Vagina (tissue), 2 donors: ENCODE measurements at regions not wholly inside any gene's neighbourhood (a gene's known extent, or its start where the extent isn't known, plus 50 kb on each side); places are given as distances from the start of the nearest gene placed in this dataset.
"Not testable (repeated sequence)": the region's sequence is repeated elsewhere in the genome, so short reads cannot be mapped to it uniquely, and the experiment has no call there.

Experiments used
- DNase-seq, 2 donors: peaks; one replicate each; pipeline ENCODE4 v3.0.0-alpha.2; 2017; ENCODE audit errors: extremely low spot score in 2 of 2
- H3K27ac ChIP-seq: fragments of 200-600 bp; sonication (generic); one replicate; pipeline ENCODE4 v1.5.1; 2019
- H3K27me3 ChIP-seq: fragments of 200-600 bp; sonication (generic); one replicate; pipeline ENCODE4 v1.5.1; 2019
- H3K36me3 ChIP-seq, 2 donors: fragments of 200-600 bp; sonication (generic); one replicate each; pipeline ENCODE4 v1.5.1; 2017 to 2019
- H3K4me1 ChIP-seq: fragments of 200-600 bp; sonication (generic); one replicate; pipeline ENCODE4 v1.5.1; 2019
- H3K4me3 ChIP-seq, 2 donors: fragments of 200-600 bp; sonication (generic); 1 replicate in 1 of 2; 2 replicates in 1 of 2; pipeline ENCODE4 v1.5.1; 2016 to 2019
- H3K9me3 ChIP-seq: fragments of 200-600 bp; sonication (generic); one replicate; pipeline ENCODE4 v1.5.1; 2019
- POLR2AphosphoS5 ChIP-seq, 2 donors: sonication (generic); formaldehyde crosslinking; IDR thresholded peaks; one replicate each; pipeline ENCODE4 v1.9.0; 2017; ENCODE audit warnings: antibody characterized with exemption in 2 of 2, mild to moderate bottlenecking in 2 of 2, low read depth in 1 of 2; ENCODE audit not compliant: insufficient read depth in 1 of 2
- intact Hi-C: fragments of 100-400 bp; cut with DNase I; formaldehyde crosslinking; loops from one replicate; pipeline ENCODE4 v1.15.1; 2023

- H3K27ac ChIP-seq, H3K9me3 ChIP-seq, DNase-seq, H3K4me1 ChIP-seq, H3K27me3 ChIP-seq, intact Hi-C loops, H3K36me3 ChIP-seq, H3K4me3 ChIP-seq: not testable (repeated sequence)
These were observed 54.1 kb upstream of the NBPF9 start for GRCh38 chr1:149157409-149157808.

GRCh38 chr1:149158308-149158707 is 55.0 kb upstream of the NBPF9 start:
- intact Hi-C loops, H3K4me1 ChIP-seq, H3K27ac ChIP-seq, DNase-seq, H3K27me3 ChIP-seq, H3K36me3 ChIP-seq, H3K9me3 ChIP-seq, H3K4me3 ChIP-seq: not testable (repeated sequence)

GRCh38 chr1:149163063-149163444 is 59.7 kb upstream of the NBPF9 start:
- H3K36me3 ChIP-seq, H3K9me3 ChIP-seq, H3K4me3 ChIP-seq, H3K4me1 ChIP-seq, DNase-seq, intact Hi-C loops, H3K27ac ChIP-seq, H3K27me3 ChIP-seq: not testable (repeated sequence)

- H3K4me1 ChIP-seq, H3K27ac ChIP-seq, H3K36me3 ChIP-seq, H3K9me3 ChIP-seq, intact Hi-C loops, H3K27me3 ChIP-seq: not testable (repeated sequence)
- DNase-seq = peak in 1 of 2 donors; percentile 4
- H3K4me3 ChIP-seq = peak overlapping the region in 1 of 2 donors; percentile 22
These were observed 71.4 kb upstream of the NBPF9 start for GRCh38 chr1:149174765-149175164.

- H3K9me3 ChIP-seq, DNase-seq, H3K36me3 ChIP-seq, intact Hi-C loops, H3K4me1 ChIP-seq, H3K27me3 ChIP-seq: not testable (repeated sequence)
- peak overlapping the region; percentile 56 for H3K27ac ChIP-seq
- peak overlapping the region; percentile 24 to 42 for H3K4me3 ChIP-seq
These were observed 72.5 kb upstream of the NBPF9 start for GRCh38 chr1:149175812-149176211.

GRCh38 chr1:149176453-149177316 is 73.3 kb upstream of the NBPF9 start:
- H3K4me1 ChIP-seq, H3K27me3 ChIP-seq, H3K9me3 ChIP-seq, intact Hi-C loops, H3K36me3 ChIP-seq: not testable (repeated sequence)
- peak in 1 of 2 donors; percentile 12 for TF ChIP-seq POLR2AphosphoS5 (IDR thresholded peaks at IDR 0.05; ENCODE audit: insufficient read depth in 1 of 2, low read depth in 1 of 2)
- peak in 1 of 2 donors; percentile 56 for DNase-seq
- Histone ChIP-seq H3K4me3 (peak overlapping the region; percentile 49 to 56), H3K27ac (peak overlapping the region; percentile 79)

GRCh38 chr1:149190742-149191141 is 87.4 kb upstream of the NBPF9 start:
- intact Hi-C loops = not testable (repeated sequence)

GRCh38 chr1:149196651-149197050 is 93.3 kb upstream of the NBPF9 start:
- DNase-seq, intact Hi-C loops, H3K4me3 ChIP-seq, H3K27me3 ChIP-seq, H3K4me1 ChIP-seq, H3K27ac ChIP-seq, H3K9me3 ChIP-seq, H3K36me3 ChIP-seq: not testable (repeated sequence)

More at GRCh38 chr1:149190742-149191141, 87.4 kb upstream of the NBPF9 start:
- H3K27me3 ChIP-seq, H3K27ac ChIP-seq, H3K4me1 ChIP-seq, H3K9me3 ChIP-seq, DNase-seq, H3K4me3 ChIP-seq, H3K36me3 ChIP-seq: not testable (repeated sequence)

- H3K4me1 ChIP-seq, DNase-seq, H3K27ac ChIP-seq, intact Hi-C loops, H3K4me3 ChIP-seq, H3K9me3 ChIP-seq, H3K27me3 ChIP-seq, H3K36me3 ChIP-seq: not testable (repeated sequence)
These were observed 97.2 kb upstream of the NBPF9 start for GRCh38 chr1:149200567-149200966.

GRCh38 chr1:149202283-149202682 is 98.9 kb upstream of the NBPF9 start:
- H3K4me1 ChIP-seq, H3K4me3 ChIP-seq, H3K27me3 ChIP-seq, H3K27ac ChIP-seq, H3K36me3 ChIP-seq, DNase-seq, intact Hi-C loops, H3K9me3 ChIP-seq: not testable (repeated sequence)

GRCh38 chr1:149204396-149204795 is 101.0 kb upstream of the NBPF9 start:
- H3K4me1 ChIP-seq, DNase-seq, H3K36me3 ChIP-seq, H3K27ac ChIP-seq, intact Hi-C loops, H3K9me3 ChIP-seq, H3K27me3 ChIP-seq, H3K4me3 ChIP-seq: not testable (repeated sequence)

- H3K27me3 ChIP-seq, H3K9me3 ChIP-seq, DNase-seq, intact Hi-C loops, H3K27ac ChIP-seq, H3K4me3 ChIP-seq, H3K4me1 ChIP-seq, H3K36me3 ChIP-seq: not testable (repeated sequence)
These were observed 105.5 kb upstream of the NBPF9 start for GRCh38 chr1:149208836-149209235.

GRCh38 chr1:149211757-149212420 is 108.5 kb upstream of the NBPF9 start:
- H3K27me3 ChIP-seq, H3K4me1 ChIP-seq, H3K4me3 ChIP-seq, DNase-seq, H3K9me3 ChIP-seq, H3K36me3 ChIP-seq, intact Hi-C loops, H3K27ac ChIP-seq: not testable (repeated sequence)
